ENCODE measurements at regions not wholly inside any gene's neighbourhood (a gene's known extent, or its start where the extent isn't known, plus 50 kb on each side); places are given as distances from the start of the nearest gene placed in this dataset.

DNA sequence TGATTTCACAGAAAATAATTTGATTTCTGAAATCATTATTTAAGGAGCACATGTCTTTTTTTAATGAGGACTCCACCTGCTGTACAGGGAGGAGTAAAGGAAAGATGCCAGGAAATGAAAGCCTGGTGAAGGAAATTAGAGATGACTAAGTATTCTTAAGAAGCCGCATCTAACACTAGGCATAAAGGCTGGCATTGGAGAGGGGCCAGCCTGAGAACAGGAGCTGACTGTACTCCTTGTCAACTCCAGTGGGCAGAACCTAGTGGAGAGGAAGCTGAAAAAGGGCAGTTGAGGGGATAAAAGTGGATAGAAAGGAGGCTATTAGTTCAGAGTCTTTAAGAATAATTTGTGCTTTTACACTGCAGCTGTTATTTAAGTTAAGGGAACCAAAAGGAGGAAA lies 393.0 kb downstream of the PPP1R2C start:
- no peak for TF ChIP-seq CTCF (IDR thresholded peaks at IDR 0.05)
- TF ChIP-seq EP300 (IDR thresholded peaks at IDR 0.05) = no peak
- no peak for TF ChIP-seq POLR2A (IDR thresholded peaks at IDR 0.05)
